HAP-1 (cell line): ENCODE measurements at regions not wholly inside any gene's neighbourhood (a gene's known extent, or its start where the extent isn't known, plus 50 kb on each side); places are given as distances from the start of the nearest gene placed in this dataset.

Experiments used
- DNase-seq, 2 experiments: peaks; one replicate each; pipeline ENCODE4 v3.0.0-alpha.2; 2016 to 2020; ENCODE audit warnings: low spot score in 2 of 2
- H3K27me3 ChIP-seq: fragments of 250-450 bp; sonication (Bioruptor Pico); 2 replicates; pipeline ENCODE4 v1.5.1; 2020; ENCODE audit warnings: low read depth, mild to moderate bottlenecking, moderate library complexity
- H3K36me3 ChIP-seq: fragments of 250-450 bp; sonication (Bioruptor Pico); replicated peaks from 2 replicates; pipeline ENCODE4 v1.5.1; 2020; ENCODE audit warnings: mild to moderate bottlenecking
- H3K4me1 ChIP-seq: fragments of 250-450 bp; sonication (Bioruptor Pico); 2 replicates; pipeline ENCODE4 v1.5.1; 2020; ENCODE audit warnings: mild to moderate bottlenecking
- H3K4me3 ChIP-seq: fragments of 250-450 bp; sonication (Bioruptor Pico); 2 replicates; pipeline ENCODE4 v1.5.1; 2020; ENCODE audit warnings: mild to moderate bottlenecking, moderate library complexity
- H3K9me3 ChIP-seq: fragments of 250-450 bp; sonication (Bioruptor Pico); 2 replicates; pipeline ENCODE4 v1.5.1; 2020; ENCODE audit warnings: mild to moderate bottlenecking, moderate library complexity
- in situ Hi-C: fragments of 300-500 bp; cut with MboI; formaldehyde crosslinking; loops from 3 replicates; pipeline ENCODE4 v1.14.3; 2020; ENCODE audit warnings: low sequenced_read_pairs, inconsistent platforms, mixed read lengths

DNA sequence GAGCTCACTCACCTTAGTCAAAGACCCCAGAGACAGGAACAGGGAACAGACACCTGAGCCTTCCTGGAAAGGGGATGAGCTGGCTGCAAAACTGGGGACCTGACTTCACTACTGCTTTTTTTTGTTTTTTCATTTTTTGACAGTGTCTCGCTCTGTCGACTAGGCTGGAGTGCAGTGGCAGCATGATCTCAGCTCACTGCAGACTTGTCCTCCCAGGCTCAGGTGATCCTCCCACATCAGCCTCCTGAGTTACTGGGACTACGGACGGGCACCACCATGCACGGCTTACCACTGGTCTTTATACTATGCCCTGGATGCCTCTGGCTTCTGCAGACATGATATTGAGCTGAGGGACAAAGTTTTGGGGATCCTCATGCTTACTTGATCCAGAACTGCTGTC is 184.1 kb downstream of the INSIG2 start:
- Histone ChIP-seq H3K27me3 (no peaks in the 10 kb centered on the region), H3K9me3 (no peaks in the 10 kb centered on the region), H3K4me1 (no peaks in the 10 kb centered on the region), H3K4me3 (no peak overlapping the region), H3K36me3 (no peaks in the 10 kb centered on the region)
- in situ Hi-C loops: no loop called here
- DNase-seq: no peak

DNA sequence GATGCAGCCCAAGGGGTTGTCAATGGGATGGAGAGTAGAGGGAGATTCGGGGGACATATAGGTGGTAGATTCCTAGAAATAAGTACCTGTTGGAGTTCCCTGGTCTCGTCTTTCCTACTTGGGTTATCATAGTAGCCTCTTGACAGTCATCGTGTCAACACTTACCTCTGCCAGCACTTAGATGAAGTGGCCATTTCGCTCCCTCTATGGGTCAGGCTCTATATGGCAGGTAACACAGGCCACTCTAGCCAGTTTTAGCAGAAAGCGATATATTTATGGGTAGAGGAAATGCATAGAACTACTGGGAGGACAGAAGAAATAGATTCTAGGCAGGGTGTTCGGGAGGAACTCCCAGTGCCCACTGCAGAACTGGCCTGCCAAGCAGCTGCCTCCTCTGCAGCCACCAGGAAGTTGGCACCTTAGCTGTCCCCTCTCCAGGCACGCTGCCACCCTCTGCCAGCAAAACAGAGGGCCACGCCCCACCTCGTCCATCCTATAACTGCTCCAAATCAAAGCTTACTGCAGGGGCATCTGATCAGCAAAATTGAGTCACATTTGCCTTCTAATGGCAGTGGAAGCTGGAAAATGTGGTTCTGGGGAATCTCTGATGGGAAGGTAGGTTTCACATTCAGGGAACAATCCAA is 181.3 kb downstream of the INSIG2 start:
- Histone ChIP-seq H3K36me3 (no peaks in the 10 kb centered on the region), H3K4me1 (no peaks in the 10 kb centered on the region), H3K4me3 (no peak overlapping the region), H3K27me3 (no peaks in the 10 kb centered on the region), H3K9me3 (no peaks in the 10 kb centered on the region)
- in situ Hi-C loops: no loop called here
- DNase-seq: no peak

DNA sequence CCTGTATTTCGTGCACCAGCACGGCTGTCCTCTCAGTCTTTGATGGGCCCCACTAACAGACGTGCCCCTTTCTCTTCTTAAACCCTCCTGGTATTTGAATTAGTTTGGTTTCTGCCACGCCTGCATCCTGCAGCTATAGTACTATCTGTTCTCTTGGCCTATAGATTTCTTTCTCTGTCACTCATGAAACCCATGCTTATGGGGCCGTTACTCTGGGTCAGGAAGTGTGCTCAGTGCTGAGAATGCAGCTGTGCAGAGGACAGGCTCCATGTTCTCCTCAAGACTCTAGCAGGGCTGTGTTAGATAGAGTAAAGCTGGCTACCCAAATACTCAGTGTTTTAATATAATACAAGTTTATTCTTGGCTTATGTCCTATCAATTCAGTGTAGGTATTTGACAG is 180.0 kb downstream of the INSIG2 start:
- H3K4me3 ChIP-seq: no peak overlapping the region
- no peaks in the 10 kb centered on the region for H3K36me3 ChIP-seq
- no peaks in the 10 kb centered on the region for H3K4me1 ChIP-seq
- in situ Hi-C loops: no loop called here
- no peak for DNase-seq
- no peaks in the 10 kb centered on the region for H3K9me3 ChIP-seq
- no peaks in the 10 kb centered on the region for H3K27me3 ChIP-seq

DNA sequence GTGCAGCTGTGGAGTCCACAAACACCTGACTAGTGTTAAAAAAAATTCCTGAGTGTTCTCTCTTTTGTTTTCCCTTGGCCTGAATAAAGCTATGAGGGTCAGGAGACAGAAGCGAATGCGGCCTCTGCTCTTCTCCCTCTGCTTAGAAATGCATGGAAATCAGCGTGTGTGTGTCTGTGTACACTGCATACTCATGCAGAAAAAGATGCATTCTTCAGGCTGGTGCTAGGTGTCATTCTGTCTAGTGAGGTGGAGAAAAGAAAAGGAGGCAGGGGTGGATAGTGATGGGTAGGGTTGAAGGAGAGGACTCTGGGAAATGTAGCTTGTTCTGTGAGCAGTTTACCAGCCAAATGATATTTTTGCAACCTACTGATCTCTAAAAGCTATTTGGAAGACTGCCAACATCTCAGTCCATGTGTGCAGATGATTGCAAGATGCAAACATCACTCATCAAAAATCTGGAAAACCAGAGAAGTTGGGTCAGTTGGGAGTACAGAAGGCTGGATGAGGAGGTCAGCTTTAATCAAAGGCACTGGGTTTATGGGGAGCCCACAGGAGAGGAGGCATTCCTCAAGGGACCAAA is 177.7 kb downstream of the INSIG2 start:
- Histone ChIP-seq H3K36me3 (no peaks in the 10 kb centered on the region), H3K4me1 (no peaks in the 10 kb centered on the region), H3K27me3 (no peaks in the 10 kb centered on the region), H3K9me3 (no peaks in the 10 kb centered on the region), H3K4me3 (no peak overlapping the region)
- in situ Hi-C loops: no loop called here
- DNase-seq: no peak

DNA sequence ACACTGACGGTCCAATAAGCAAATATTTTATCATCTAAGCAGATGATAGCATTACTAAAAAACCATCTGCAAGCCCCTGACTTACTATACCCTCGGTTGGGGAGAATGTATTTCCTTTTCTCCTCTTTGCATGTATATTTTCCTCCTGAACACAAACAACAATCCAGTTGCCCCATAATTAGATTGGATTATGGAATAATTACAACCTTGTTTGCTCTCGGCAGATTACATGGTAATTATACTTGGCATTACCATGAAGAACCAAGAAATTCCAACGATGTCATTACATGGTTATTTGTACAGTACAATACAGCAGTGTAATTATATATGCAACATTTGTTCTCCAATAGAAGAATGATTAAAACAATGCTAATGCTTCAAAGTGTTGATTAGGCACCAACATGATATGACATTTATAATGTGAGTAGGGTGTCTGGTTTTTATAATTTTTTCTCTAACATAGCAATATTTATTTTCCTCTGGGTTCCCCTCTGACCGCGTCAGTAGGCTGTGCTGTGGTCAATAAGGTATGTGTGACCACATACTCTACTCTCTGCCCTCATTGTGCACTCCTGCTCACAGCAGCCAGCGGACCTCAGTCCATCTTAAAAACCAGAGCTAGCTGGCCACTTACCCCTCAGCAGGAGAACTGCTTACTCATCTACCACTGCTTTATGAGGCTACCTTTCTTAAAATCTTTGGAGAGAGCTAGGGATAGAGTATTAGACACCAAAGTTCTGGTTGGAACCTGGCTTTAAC is 176.1 kb downstream of the INSIG2 start:
- Histone ChIP-seq H3K4me1 (no peaks in the 10 kb centered on the region), H3K36me3 (no peaks in the 10 kb centered on the region), H3K4me3 (no peak overlapping the region), H3K27me3 (no peaks in the 10 kb centered on the region), H3K9me3 (no peaks in the 10 kb centered on the region)
- DNase-seq: no peak
- in situ Hi-C loops: no loop called here

DNA sequence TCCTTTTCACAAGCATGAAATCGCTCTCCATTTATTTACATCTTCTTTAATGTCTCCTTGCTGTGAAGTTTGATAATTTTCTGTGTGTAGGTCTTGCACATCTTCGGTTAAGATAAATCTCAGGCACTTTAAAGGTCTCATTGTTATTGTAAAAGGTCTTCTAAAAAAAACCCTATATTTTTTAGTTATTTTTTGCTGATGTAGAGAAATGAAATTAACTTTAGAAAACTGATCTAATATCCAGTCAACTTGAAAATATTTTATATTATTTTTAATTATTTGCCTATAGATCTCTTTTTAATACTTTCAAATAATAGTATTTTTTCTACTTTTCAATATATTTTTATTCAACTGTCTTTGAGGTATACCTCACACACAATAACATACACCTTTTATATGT is 169.4 kb downstream of the INSIG2 start:
- Histone ChIP-seq H3K4me1 (no peaks in the 10 kb centered on the region), H3K36me3 (no peaks in the 10 kb centered on the region), H3K27me3 (no peaks in the 10 kb centered on the region), H3K4me3 (no peak overlapping the region), H3K9me3 (no peaks in the 10 kb centered on the region)
- no peak for DNase-seq
- in situ Hi-C loops: no loop called here

DNA sequence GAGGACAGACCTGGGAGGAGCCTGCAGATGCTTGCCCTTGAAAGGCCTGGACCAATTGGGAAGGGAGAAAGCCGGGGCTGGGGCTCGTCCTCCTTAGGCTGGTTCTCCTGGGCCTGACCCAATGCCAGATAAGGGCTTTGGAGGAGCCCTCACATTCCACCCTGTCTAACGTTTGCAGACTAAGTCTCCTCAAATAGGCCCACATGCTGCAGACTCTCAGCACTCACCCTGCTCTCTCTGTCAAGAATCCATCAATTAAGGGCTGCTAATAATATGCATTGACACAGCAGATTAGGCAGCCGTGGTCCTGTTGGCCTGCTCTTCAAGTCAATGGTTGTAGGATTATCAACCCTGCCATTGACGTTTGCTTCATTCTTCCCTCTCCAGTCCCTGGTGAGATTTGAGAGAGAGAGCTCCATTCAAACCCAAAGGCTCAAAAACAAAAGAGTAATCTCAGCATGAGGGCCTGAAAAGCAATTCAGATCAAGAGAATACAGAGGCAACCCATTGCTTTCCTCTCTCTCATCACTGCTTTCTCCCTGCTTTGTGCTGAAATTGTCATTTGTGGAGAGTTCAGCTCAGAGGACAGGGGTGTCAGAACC is 167.6 kb downstream of the INSIG2 start:
- in situ Hi-C loops: no loop called here
- no peaks in the 10 kb centered on the region for H3K4me1 ChIP-seq
- H3K36me3 ChIP-seq: no peaks in the 10 kb centered on the region
- no peak for DNase-seq
- no peaks in the 10 kb centered on the region for H3K9me3 ChIP-seq
- no peaks in the 10 kb centered on the region for H3K27me3 ChIP-seq
- no peak overlapping the region for H3K4me3 ChIP-seq

DNA sequence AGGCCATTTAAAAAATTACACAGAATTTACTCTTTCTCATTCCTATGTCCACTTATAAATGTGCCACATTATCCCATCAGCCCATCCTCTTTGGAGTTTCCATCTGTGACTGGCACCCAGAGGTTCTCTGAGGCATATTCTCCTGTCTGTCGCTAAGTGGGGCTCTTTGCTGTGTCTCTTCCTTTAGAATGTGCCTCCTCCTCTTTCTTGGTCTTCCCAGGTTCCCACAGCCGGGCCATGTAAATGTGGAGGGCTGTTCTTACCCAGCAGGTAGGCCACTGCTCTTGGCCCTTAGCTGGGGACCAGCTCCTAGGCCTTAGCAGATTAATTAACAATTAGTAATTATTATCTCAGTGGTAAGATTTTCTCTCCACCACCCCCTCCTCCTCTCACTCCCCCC is 167.0 kb downstream of the INSIG2 start:
- Histone ChIP-seq H3K9me3 (no peaks in the 10 kb centered on the region), H3K4me1 (no peaks in the 10 kb centered on the region), H3K4me3 (no peak overlapping the region), H3K36me3 (no peaks in the 10 kb centered on the region), H3K27me3 (no peaks in the 10 kb centered on the region)
- no peak for DNase-seq
- in situ Hi-C loops: no loop called here

DNA sequence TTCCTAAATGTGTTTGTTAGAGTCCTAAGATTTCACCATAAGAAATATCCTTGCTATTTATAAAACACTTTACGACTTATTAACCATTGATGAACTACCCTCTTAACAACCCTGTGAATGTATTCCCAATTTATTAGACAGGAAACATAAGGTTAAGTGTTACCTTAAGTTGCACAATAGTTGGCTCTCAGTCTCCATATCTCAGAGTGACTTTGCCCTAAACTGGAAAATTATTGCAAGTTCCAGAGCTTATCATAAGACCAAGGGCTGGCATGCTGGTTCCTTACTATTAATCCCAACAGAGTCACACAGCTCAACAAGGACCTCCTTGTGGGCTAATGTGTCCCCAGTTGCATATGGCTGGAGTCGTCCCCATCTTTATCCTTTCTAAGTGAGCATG is 165.8 kb downstream of the INSIG2 start:
- H3K36me3 ChIP-seq: no peaks in the 10 kb centered on the region
- H3K4me1 ChIP-seq: no peaks in the 10 kb centered on the region
- H3K9me3 ChIP-seq: no peaks in the 10 kb centered on the region
- no peak overlapping the region for H3K4me3 ChIP-seq
- no peak for DNase-seq
- no peaks in the 10 kb centered on the region for H3K27me3 ChIP-seq
- in situ Hi-C loops: no loop called here

DNA sequence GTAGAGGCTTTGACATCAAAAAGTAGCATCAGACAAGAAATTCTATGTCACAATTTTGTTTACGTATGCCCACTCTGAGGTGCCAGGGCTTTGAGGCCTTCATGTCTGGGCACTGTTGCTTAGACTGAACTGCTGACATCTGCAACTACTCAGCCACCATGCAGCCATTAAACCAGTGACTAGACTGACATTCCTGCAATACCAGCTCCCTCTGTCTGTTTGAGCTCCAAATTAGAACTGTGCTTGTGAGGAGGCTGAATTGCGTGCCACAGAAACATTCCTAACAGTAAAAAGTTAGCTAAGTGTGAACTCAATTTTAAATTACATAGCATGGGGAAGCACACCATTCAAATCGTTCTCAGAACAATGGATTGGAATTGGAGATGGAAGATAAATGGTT is 163.2 kb downstream of the INSIG2 start:
- Histone ChIP-seq H3K4me1 (no peaks in the 10 kb centered on the region), H3K9me3 (no peaks in the 10 kb centered on the region), H3K27me3 (0 out of 2 replicates have a peak, but pooled peaks cover 1% of the 10 kb centered on the region), H3K4me3 (no peak overlapping the region), H3K36me3 (no peaks in the 10 kb centered on the region)
- no peak for DNase-seq
- in situ Hi-C loops: no loop called here

DNA sequence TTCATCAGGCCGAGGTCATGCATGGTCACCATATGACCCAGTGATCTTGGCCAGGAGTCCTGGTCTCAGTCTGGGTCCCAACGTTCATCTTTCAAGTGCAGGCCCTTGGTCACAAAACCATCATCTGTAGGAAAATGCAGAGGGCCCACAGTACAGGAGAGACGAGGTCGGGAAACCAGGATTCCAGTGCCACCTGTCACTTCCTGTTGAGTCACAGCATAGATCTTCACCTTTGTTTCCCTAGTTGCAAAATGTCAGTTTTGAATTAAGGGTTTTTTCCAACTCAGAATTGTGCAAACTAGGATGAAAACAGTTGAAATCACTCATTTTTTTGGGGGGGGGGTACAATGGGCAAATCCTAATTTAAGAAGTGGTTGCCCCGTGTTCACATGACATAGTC is 162.2 kb downstream of the INSIG2 start:
- Histone ChIP-seq H3K9me3 (no peaks in the 10 kb centered on the region), H3K36me3 (no peaks in the 10 kb centered on the region), H3K4me3 (no peak overlapping the region), H3K27me3 (0 out of 2 replicates have a peak, but pooled peaks cover 2% of the 10 kb centered on the region), H3K4me1 (no peaks in the 10 kb centered on the region)
- no peak for DNase-seq
- in situ Hi-C loops: no loop called here

DNA sequence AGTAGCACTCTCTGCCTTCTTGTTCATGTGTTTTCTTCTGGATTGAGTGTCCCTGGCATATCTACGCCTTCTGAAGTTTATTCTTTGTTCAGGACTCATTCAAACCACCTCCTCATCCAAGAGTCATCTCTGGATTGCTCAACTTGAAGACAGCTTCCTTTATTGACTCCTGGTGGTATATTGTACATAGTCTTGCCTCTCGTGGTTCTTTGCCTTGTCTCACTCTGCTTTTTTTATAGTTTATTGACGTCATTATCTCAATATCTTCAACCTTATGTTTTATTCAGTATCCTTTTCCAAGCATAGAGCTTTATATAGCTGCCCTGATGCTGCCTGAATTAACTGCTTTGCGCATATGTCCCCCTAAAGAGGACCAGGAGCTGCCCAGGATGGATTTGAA is 161.7 kb downstream of the INSIG2 start:
- H3K4me1 ChIP-seq: no peaks in the 10 kb centered on the region
- no peak overlapping the region for H3K4me3 ChIP-seq
- H3K9me3 ChIP-seq: no peaks in the 10 kb centered on the region
- 0 out of 2 replicates have a peak, but pooled peaks cover 2% of the 10 kb centered on the region for H3K27me3 ChIP-seq
- DNase-seq: no peak
- in situ Hi-C loops: no loop called here
- no peaks in the 10 kb centered on the region for H3K36me3 ChIP-seq

DNA sequence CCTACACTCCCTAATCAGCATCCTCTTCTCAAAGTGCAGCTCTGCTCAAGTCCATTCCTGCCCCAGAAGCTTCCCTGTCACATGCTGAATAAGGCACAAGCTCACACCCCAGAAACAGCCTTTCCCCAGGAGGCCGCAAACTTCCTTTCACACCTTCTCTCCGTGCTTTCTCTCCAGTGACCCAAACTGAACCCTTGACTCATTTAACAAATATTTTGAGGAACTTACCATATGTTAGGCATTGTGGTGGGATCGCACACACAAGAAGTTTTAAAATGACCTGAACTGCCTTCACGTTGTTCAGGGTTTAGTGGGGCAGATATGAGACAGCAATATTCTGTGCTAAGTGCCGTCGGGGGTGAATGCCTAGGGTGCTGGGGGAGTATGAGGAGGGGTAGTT is 161.3 kb downstream of the INSIG2 start:
- Histone ChIP-seq H3K36me3 (no peaks in the 10 kb centered on the region), H3K27me3 (0 out of 2 replicates have a peak, but pooled peaks cover 2% of the 10 kb centered on the region), H3K4me3 (no peak overlapping the region), H3K9me3 (no peaks in the 10 kb centered on the region), H3K4me1 (no peaks in the 10 kb centered on the region)
- in situ Hi-C loops: no loop called here
- DNase-seq: no peak

DNA sequence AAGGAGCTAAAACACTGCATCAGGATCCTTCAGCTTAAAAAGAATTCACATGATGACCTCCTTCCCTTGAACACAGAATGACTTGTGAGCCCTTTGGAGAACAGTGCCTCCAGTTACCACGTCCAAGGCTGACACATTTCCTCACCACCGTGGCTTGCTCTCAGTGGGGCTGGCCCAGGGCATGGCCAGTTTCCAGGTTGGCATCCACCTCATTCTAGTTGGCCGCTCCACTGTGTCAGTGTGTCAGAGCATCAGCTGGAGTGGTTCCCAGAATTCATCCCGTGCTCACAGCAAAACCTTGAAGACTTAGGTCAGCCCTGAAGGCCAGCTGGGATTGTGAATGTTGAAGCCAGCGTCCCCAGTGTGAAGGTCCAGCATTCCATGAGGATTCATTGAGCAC is 158.5 kb downstream of the INSIG2 start:
- DNase-seq: no peak
- H3K4me1 ChIP-seq: no peaks in the 10 kb centered on the region
- in situ Hi-C loops: no loop called here
- H3K36me3 ChIP-seq: no peaks in the 10 kb centered on the region
- H3K9me3 ChIP-seq: no peaks in the 10 kb centered on the region
- no peak overlapping the region for H3K4me3 ChIP-seq
- 0 out of 2 replicates have a peak, but pooled peaks cover 2% of the 10 kb centered on the region for H3K27me3 ChIP-seq
